ENCODE measurements at regions not wholly inside any gene's neighbourhood (a gene's known extent, or its start where the extent isn't known, plus 50 kb on each side); places are given as distances from the start of the nearest gene placed in this dataset. TPM values are rescaled to one million over a fixed set of nuclear protein-coding genes. Genes with fewer than 3 reads are reported as not detected.

DNA sequence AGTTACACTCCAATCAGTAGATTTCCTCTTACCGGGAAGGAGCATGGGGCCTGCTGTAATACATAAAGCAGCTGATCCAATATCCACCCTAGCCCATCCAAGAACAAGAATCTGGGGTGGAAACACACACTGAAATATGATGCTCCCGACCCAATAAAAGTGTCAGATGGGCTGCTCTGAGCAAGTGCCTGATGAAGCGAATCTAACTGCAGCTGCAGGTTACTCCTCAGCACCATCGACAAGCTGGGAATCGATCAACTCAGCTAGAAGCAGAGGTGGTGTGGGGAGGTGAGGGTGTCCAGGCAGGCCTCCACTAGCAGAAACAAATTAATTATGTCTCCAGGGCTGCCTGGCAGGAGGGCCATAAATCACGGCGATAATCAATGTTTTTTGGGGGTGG is 64.0 kb upstream of the WSCD2 start:
- TF ChIP-seq, protein P1, sequence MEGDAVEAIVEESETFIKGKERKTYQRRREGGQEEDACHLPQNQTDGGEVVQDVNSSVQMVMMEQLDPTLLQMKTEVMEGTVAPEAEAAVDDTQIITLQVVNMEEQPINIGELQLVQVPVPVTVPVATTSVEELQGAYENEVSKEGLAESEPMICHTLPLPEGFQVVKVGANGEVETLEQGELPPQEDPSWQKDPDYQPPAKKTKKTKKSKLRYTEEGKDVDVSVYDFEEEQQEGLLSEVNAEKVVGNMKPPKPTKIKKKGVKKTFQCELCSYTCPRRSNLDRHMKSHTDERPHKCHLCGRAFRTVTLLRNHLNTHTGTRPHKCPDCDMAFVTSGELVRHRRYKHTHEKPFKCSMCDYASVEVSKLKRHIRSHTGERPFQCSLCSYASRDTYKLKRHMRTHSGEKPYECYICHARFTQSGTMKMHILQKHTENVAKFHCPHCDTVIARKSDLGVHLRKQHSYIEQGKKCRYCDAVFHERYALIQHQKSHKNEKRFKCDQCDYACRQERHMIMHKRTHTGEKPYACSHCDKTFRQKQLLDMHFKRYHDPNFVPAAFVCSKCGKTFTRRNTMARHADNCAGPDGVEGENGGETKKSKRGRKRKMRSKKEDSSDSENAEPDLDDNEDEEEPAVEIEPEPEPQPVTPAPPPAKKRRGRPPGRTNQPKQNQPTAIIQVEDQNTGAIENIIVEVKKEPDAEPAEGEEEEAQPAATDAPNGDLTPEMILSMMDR (IDR thresholded peaks at IDR 0.05) = no peak
- DNase-seq (ENCODE audit: low spot score) = no peak
- ATAC-seq (ENCODE audit: low FRiP score) = no peak

DNA sequence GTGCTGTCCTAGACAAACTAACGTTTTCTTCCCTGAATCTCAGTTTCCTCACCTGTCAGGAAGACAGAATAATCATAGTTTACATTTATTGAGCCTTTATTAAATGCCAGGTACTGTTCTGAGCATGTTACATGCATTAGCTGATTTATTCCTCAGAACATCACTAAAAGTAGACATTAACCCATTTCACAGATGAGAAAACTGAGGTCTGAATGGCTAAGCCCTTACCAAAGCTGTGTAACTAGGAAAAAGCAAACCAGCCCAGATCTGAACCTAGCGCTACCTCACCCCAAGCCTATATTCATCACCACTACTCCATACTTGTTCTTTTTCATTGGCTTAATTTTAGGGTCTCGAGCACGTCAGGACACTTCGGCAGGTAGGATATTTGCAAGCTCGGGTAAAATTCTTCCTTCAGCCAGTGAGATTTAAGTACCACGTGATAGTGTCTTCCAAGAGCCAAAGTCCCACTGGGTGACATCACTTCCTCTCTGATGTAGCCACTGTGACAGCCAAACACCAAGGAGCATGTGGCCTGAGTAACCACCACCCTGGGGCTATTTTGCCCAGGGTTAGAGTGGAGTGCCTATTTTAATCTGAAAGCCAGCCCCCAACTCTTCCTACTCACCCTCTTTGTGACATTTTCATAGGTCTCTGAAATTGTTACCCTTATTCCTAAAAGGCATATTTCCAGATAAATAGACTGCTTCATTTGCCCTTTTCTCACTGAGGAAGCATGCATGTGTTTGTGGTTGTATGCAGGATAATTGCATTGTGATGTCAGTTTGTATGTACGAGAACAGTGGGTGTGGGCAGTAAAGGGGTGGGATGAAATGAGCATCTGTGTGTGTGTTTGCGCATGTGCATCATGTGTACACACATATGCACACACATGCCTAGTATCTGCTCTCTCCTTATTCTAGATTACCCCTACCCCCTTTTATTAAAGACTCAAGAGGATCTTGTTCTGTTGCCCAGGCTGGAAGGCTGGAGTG is 62.2 kb upstream of the WSCD2 start:
- DNase-seq (ENCODE audit: low spot score) (no peak), ATAC-seq (ENCODE audit: low FRiP score) (no peak)
- TF ChIP-seq, protein P1 (IDR thresholded peaks at IDR 0.05) = no peak

GRCh38 chr12:108069651-108070165 is 59.4 kb upstream of the WSCD2 start:
- TF ChIP-seq, protein P1 (IDR thresholded peaks at IDR 0.05) = no peak
- no peak for DNase-seq (ENCODE audit: low spot score)
- no peak for ATAC-seq (ENCODE audit: low FRiP score)

- DNase-seq (ENCODE audit: low spot score) = no peak
- TF ChIP-seq, protein P1 (IDR thresholded peaks at IDR 0.05) = no peak
- ATAC-seq (ENCODE audit: low FRiP score) = no peak
These were observed 53.5 kb upstream of the WSCD2 start for GRCh38 chr12:108075561-108075960.

GRCh38 chr12:108076556-108076955 is 52.5 kb upstream of the WSCD2 start:
- no peak for DNase-seq (ENCODE audit: low spot score)
- no peak for ATAC-seq (ENCODE audit: low FRiP score)
- TF ChIP-seq, protein P1 (IDR thresholded peaks at IDR 0.05) = no peak

GRCh38 chr12:108078428-108078827 is 50.7 kb upstream of the WSCD2 start:
- TF ChIP-seq, protein P1 (IDR thresholded peaks at IDR 0.05) = no peak

More at GRCh38 chr12:108078428-108078827, 50.7 kb upstream of the WSCD2 start:
- DNase-seq (ENCODE audit: low spot score) (no peak), ATAC-seq (ENCODE audit: low FRiP score) (no peak)

Small RNA genes lying in the stretch of these regions (small RNA-seq; reads per million reads assigned to genes)
- gene AC126177.5 = not detected
